ENCODE measurements at regions not wholly inside any gene's neighbourhood (a gene's known extent, or its start where the extent isn't known, plus 50 kb on each side); places are given as distances from the start of the nearest gene placed in this dataset.

DNA sequence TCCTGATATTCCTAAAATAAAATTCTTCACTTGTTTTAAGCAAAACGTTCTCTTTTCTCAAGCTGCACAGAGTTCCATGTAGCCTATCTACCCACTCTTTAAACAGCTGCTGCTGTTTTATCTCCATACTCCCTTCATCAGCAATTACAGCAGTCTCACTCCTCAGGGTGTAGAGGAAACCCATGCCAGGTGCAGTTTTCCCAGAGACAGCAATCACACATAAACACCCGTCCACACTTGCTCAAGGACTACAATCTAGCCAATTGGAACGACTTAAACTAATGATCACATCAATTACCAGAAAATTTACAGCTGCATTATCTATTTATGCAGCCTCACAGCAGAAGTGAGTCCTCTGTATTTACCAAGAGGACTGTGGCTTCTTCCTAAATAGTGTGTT is 141.7 kb downstream of the HTR1A start:
- TF ChIP-seq POLR2A (IDR thresholded peaks at IDR 0.05) (no peak), CTCF (IDR thresholded peaks at IDR 0.05) (no peak)
